GM12872 (cell line): ENCODE measurements at regions not wholly inside any gene's neighbourhood (a gene's known extent, or its start where the extent isn't known, plus 50 kb on each side); places are given as distances from the start of the nearest gene placed in this dataset.

ENCODE experiments used
- CTCF ChIP-seq: IDR thresholded peaks from 3 replicates; pipeline ENCODE4 v1.5.1; 2011; ENCODE audit warnings: low read depth, mild to moderate bottlenecking, low read length, moderate library complexity; ENCODE audit not compliant: insufficient read depth

GRCh38 chr1:184163674-184164465, 112.3 kb downstream of the TSEN15 start:
- no peak for TF ChIP-seq CTCF

- no peak for TF ChIP-seq CTCF
These were observed 113.0 kb downstream of the TSEN15 start for GRCh38 chr1:184164536-184164935.

- no peak for TF ChIP-seq CTCF
These were observed 115.0 kb downstream of the TSEN15 start for GRCh38 chr1:184166485-184166884.

- TF ChIP-seq CTCF, result no peak
These were observed 115.8 kb downstream of the TSEN15 start for GRCh38 chr1:184167352-184167751.

- TF ChIP-seq CTCF, result no peak
These were observed 119.2 kb downstream of the TSEN15 start for GRCh38 chr1:184170719-184171118.

GRCh38 chr1:184176058-184176457, 124.5 kb downstream of the TSEN15 start:
- no peak for TF ChIP-seq CTCF

- TF ChIP-seq CTCF, result no peak
These were observed 129.5 kb downstream of the TSEN15 start for GRCh38 chr1:184181044-184181443.
